Choroid plexus epithelial cell (primary cell): ENCODE measurements at regions not wholly inside any gene's neighbourhood (a gene's known extent, or its start where the extent isn't known, plus 50 kb on each side); places are given as distances from the start of the nearest gene placed in this dataset.

Experiments used
- DNase-seq: peaks from one replicate; pipeline ENCODE4 v3.0.0-alpha.2; 2010; ENCODE audit warnings: low read depth
- H3K4me3 ChIP-seq: 2 replicates; pipeline ENCODE4 v1.5.1; 2011; ENCODE audit warnings: low read depth, mild to moderate bottlenecking, control low read depth, low read length, moderate library complexity
- TF ChIP-seq, protein P1 (sequence below): conservative IDR thresholded peaks from 2 replicates; pipeline ENCODE4 v1.5.1; 2011; ENCODE audit warnings: low read depth, mild to moderate bottlenecking, control low read depth, inconsistent platforms, low read length, moderate library complexity

DNA sequence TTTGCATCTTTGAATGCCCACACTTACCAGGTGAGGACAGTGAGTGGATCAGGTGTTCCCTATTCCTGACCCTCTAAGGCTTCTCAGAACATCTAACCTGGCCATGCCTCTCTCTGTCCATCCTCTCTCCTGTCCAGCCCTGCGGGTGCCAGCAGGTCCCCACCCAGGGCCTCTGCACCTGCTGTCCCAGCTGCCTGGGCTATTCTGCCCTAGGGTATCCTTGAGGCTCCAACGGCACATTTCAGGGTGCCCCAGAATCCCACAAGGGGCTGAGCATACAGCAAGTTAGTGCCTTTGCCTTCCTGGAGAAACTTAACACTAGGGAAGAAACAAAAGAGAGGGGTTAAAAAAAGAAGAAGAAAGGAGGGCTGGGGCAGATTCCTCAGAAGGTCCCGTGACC lies 107.4 kb downstream of the UNCX start:
- TF ChIP-seq, protein P1, sequence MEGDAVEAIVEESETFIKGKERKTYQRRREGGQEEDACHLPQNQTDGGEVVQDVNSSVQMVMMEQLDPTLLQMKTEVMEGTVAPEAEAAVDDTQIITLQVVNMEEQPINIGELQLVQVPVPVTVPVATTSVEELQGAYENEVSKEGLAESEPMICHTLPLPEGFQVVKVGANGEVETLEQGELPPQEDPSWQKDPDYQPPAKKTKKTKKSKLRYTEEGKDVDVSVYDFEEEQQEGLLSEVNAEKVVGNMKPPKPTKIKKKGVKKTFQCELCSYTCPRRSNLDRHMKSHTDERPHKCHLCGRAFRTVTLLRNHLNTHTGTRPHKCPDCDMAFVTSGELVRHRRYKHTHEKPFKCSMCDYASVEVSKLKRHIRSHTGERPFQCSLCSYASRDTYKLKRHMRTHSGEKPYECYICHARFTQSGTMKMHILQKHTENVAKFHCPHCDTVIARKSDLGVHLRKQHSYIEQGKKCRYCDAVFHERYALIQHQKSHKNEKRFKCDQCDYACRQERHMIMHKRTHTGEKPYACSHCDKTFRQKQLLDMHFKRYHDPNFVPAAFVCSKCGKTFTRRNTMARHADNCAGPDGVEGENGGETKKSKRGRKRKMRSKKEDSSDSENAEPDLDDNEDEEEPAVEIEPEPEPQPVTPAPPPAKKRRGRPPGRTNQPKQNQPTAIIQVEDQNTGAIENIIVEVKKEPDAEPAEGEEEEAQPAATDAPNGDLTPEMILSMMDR, result no peak
- no peak overlapping the region for H3K4me3 ChIP-seq
- DNase-seq, result no peak

DNA sequence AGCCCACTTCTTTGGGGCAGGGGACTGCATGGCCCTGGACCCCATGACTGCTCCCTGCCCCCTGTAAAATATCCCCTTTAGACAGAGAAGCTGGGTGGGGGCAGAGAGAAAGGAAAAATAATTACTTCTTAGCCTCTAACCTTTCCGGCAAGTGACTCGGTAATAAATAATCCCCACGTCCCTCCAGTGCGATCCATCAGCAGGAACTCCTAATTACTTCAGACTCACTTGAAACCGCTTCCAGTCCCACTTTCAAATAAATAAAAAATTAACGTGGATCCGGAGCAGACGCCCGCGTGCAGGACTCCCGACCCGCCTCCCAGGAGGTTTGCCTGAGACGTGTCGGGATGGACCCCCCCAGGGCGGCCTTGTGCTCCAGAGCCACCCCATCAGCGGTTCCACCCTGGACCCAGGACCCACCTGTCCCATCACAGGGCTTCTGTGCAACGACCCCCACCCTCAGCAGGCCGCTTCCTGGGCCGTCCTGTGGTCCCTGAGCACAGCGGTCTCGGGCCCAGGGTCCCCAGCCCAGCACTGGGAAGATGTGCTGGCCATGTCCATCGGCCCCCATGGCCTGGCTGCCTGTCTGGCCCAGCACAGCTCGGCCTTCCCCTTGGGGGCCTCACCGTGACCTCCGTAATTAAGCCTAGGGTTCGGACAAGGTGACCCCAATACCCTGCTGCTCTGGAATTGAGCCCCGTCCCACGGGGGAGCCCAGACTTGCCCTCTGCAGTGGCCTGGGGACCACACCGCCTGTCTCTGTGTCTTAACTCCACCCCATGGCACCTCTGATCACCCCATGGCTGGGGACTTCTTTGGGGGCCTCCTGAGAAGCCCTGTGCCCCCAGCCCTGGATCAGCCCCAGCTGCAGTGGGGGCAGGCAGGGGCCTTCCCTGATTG lies 108.0 kb downstream of the UNCX start:
- TF ChIP-seq, protein P1, result no peak
- DNase-seq, result no peak
- no peak overlapping the region for H3K4me3 ChIP-seq

DNA sequence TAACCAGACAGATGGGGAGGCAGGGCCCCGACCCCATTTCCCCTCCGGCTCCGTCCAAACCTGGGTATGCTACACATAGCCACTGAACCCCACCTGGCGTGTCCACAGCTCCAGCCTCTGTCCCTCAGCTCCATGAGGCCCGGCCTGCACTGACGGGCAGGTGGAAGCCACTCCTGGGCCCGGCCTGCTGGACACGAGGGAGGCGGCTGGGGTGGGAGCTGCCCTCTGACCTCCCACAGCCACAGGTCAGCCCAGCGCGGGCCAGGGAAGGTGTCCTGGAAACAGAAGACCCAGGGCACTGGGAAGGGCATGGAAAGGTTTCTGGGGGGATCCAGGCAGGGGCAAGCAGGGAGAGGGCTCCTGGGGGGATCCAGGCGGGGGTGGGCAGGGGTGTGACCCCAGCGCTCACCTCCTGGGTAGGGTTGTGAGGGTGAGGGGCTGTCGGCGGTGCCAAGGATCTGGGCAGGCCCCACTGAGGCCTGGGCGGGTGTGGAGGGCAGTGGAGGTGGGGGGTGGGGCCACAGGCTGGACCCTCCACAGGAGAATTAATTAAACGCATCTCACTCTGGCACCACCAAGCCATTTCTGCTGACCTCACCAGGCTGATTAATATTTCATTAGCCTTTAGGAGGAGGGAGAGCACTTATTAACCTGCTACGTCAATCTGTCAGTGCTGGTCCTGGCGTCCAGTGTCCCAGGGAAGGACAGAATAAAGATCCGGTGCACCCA lies 108.9 kb downstream of the UNCX start:
- no peak overlapping the region for H3K4me3 ChIP-seq
- TF ChIP-seq, protein P1, result no peak
- DNase-seq, result no peak

DNA sequence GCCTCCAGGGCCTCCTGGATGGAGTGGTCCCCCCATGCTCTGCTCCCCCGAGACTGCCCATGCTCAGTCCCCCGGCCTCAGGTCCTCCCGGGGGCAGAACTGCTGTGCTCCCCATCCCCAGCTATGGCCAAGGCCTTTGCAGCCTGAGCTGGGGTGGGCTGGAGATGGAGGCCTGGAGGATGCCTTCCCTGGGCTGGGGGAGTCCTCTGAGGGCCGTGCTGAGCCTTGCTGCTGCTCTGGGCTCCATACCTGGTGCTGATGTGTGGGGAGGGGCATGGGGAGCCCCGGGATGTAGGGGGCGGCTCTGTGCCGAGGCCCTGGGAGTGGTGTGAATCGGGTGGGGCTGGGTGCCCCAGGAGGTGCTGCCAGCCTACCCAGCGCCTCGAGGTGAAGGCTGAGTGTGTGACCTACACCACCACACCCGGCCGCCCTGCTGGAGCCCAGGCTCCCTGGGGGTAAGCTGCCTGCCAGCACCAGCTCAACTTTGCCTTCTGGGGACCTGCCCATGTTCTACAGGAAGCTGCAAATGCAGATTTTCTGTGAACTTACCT lies 109.5 kb downstream of the UNCX start:
- DNase-seq, result no peak
- TF ChIP-seq, protein P1, result no peak

DNA sequence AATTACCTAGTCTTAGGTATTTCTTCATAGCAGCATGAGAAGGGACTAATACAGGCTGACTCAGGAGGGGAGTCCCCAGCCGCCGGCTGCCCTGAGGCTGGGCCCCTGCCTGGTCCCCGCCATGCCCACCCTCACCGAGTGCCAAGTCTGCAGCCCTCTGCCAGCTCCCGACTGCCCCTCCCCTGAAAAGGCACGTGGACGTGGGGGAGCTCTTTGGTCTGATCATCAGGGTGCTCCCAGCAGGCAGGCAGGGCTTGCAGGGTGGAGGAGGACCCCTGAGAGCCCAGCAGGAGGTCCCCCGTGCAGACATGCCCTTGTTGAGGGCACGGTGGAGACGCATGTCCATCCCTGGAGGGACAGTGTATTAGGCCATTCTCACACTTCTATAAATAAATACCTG lies 110.9 kb downstream of the UNCX start:
- TF ChIP-seq, protein P1, result no peak
- no peak for DNase-seq
- H3K4me3 ChIP-seq, result no peak overlapping the region

More for the DNA sequence above, 109.5 kb downstream of the UNCX start:
- no peak overlapping the region for H3K4me3 ChIP-seq

DNA sequence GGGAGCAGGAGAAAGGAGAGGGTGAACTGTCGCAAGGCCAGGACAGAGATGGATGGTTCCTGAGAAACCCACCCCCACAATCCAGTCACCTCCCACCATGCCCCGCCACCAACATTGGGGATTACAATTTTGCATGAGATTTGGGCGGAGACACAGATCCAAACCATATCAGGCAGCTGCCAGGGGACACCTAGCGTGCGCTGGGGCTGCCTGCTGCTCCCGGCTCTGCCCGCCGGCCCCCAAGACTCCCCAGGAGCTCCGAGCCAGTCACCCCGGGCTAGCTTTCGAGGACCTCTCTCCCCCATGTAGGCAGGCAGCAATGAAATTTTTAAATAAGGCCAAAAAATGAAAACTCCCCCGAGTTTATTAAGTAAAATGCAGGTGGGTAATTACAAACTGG lies 111.7 kb downstream of the UNCX start:
- DNase-seq, result no peak
- no peak overlapping the region for H3K4me3 ChIP-seq
- TF ChIP-seq, protein P1, result no peak
